ENCODE measurements at regions not wholly inside any gene's neighbourhood (a gene's known extent, or its start where the extent isn't known, plus 50 kb on each side); places are given as distances from the start of the nearest gene placed in this dataset.

DNA sequence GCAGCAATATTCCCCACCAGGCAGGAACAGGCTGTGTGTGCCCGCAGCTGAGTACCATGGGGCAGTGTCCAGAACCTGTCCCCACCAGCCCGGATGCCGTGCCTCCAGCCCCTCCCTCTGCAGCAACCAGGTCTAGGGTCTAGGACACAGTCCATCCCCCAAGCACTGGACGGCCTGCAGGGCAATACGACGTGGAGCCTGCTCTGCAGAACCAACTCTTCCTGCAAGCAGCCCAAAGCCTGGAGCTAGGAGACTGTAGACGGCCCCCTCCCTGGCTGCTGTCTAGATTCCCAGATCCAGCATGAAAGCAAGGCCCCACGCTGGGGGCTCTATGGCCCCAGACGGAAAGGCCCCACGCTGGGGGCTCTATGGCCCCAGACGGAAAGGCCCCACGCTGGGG lies 128.2 kb upstream of the AFDN start:
- no peak for TF ChIP-seq POLR2A (IDR thresholded peaks at IDR 0.05)
- TF ChIP-seq, protein P1, sequence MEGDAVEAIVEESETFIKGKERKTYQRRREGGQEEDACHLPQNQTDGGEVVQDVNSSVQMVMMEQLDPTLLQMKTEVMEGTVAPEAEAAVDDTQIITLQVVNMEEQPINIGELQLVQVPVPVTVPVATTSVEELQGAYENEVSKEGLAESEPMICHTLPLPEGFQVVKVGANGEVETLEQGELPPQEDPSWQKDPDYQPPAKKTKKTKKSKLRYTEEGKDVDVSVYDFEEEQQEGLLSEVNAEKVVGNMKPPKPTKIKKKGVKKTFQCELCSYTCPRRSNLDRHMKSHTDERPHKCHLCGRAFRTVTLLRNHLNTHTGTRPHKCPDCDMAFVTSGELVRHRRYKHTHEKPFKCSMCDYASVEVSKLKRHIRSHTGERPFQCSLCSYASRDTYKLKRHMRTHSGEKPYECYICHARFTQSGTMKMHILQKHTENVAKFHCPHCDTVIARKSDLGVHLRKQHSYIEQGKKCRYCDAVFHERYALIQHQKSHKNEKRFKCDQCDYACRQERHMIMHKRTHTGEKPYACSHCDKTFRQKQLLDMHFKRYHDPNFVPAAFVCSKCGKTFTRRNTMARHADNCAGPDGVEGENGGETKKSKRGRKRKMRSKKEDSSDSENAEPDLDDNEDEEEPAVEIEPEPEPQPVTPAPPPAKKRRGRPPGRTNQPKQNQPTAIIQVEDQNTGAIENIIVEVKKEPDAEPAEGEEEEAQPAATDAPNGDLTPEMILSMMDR (IDR thresholded peaks at IDR 0.05): no peak

Measured in lower leg skin (tissue), 3 donors.